ENCODE measurements at regions not wholly inside any gene's neighbourhood (a gene's known extent, or its start where the extent isn't known, plus 50 kb on each side); places are given as distances from the start of the nearest gene placed in this dataset.

DNA sequence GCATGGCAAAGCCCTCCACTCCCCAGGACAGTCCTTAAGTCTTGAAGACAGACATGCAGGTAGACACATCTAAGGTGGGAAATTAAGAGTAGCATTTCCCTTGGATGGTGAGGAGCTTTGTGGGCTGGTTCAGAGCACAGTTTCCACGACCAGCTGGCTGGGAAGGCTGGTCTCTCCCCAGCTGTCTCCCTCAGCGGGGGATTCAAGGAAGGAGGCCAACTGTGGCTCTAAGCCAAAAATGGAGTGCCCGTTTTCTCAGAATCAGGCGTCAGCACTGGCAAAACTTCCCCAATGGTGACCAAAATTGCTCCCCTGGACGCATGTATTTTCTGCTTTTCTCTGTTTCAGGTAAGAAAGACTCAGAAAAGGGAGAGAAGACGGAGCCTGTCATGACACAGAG, 230.6 kb upstream of the FZD8 start:
- FAIRE-seq = no peak
- Histone ChIP-seq H3K79me2 (ENCODE audit: control insufficient read depth, insufficient read depth, low read length) (no peaks in the 10 kb centered on the region), H3K9me3 (replicated peaks; ENCODE audit: control insufficient read depth, insufficient read depth, low read length) (no peaks in the 10 kb centered on the region; the same call in 2 of the 3 replicates), H3K27ac (ENCODE audit: control insufficient read depth, insufficient read depth) (no peak overlapping the region), H3K4me3 (no peak overlapping the region), H3K4me2 (ENCODE audit: control insufficient read depth, insufficient read depth) (no peak overlapping the region), H3K36me3 (ENCODE audit: control insufficient read depth in 2 of 2, insufficient read depth in 2 of 2, low read length in 1 of 2) (no peaks in the 10 kb centered on the region), H3K9ac (ENCODE audit: control insufficient read depth, insufficient read depth, low read length) (no peak overlapping the region), H4K20me1 (ENCODE audit: control insufficient read depth, insufficient read depth) (no peaks in the 10 kb centered on the region), H2AFZ (ENCODE audit: control insufficient read depth, low read depth, low read length) (no peak overlapping the region), H3K4me1 (ENCODE audit: control insufficient read depth, insufficient read depth, low read length) (no peaks in the 10 kb centered on the region), H3K27me3 (replicated peaks in 1 of 2; ENCODE audit: control insufficient read depth in 2 of 2, insufficient read depth in 2 of 2, low read length in 1 of 2) (no peaks in the 10 kb centered on the region)
- ChIA-PET SMC1A (ENCODE audit: uncharacterized antibody, unreplicated experiment) (no interaction called here), CTCF (no interaction called here), POLR2A (no interaction called here), RAD21 (ENCODE audit: unreplicated experiment) (no interaction called here)
- DNase-seq (ENCODE audit: low read depth, low spot score) = no peak
- BruUV-seq (replicated peaks) = no TSS peak
- intact Hi-C loops (cut with micrococcal nuclease; ENCODE audit: unreplicated experiment) = no loop called here
- in situ Hi-C loops (cut with MboI) = no loop called here
- no peak for TF ChIP-seq IRF4 (IDR thresholded peaks at IDR 0.05; ENCODE audit: low read depth, low read length)
- ATAC-seq = no peak
- WGBS (ENCODE audit: insufficient coverage, insufficient replicate concordance, low lambda C conversion rate, missing lambda C conversion rate) = 7% methylated on average over 5 of the region's 6 CpGs

GRCh38 chr10:35870665-35871310, 228.7 kb upstream of the FZD8 start:
- no peak overlapping the region for H2AFZ ChIP-seq (ENCODE audit: control insufficient read depth, low read depth, low read length)
- no peaks in the 10 kb centered on the region for H3K79me2 ChIP-seq (ENCODE audit: control insufficient read depth, insufficient read depth, low read length)
- WGBS (ENCODE audit: insufficient coverage, insufficient replicate concordance, low lambda C conversion rate, missing lambda C conversion rate) = 12% methylated on average over 5 of the region's 5 CpGs
- FAIRE-seq (no peak), DNase-seq (ENCODE audit: low read depth, low spot score) (no peak), ATAC-seq (no peak)
- no peaks in the 10 kb centered on the region for H3K27me3 ChIP-seq (replicated peaks in 1 of 2; ENCODE audit: control insufficient read depth in 2 of 2, insufficient read depth in 2 of 2, low read length in 1 of 2)
- no peaks in the 10 kb centered on the region for H4K20me1 ChIP-seq (ENCODE audit: control insufficient read depth, insufficient read depth)
- SMC1A ChIA-PET (ENCODE audit: uncharacterized antibody, unreplicated experiment) = interaction anchor here (0.8 to 1.5 kb wide), 2 partner anchors 11 to 33 kb away, joined by 3 to 4 read pairs; no protein-coding TSS in a partner anchor
- TF ChIP-seq HDAC2 (IDR thresholded peaks at IDR 0.05) = no peak
- no peak for TF ChIP-seq MEF2B (IDR thresholded peaks at IDR 0.05; ENCODE audit: partially characterized antibody, poor library complexity, severe bottlenecking)
- no peak for TF ChIP-seq ZNF622 (IDR thresholded peaks at IDR 0.05)
- TF ChIP-seq, protein P1, sequence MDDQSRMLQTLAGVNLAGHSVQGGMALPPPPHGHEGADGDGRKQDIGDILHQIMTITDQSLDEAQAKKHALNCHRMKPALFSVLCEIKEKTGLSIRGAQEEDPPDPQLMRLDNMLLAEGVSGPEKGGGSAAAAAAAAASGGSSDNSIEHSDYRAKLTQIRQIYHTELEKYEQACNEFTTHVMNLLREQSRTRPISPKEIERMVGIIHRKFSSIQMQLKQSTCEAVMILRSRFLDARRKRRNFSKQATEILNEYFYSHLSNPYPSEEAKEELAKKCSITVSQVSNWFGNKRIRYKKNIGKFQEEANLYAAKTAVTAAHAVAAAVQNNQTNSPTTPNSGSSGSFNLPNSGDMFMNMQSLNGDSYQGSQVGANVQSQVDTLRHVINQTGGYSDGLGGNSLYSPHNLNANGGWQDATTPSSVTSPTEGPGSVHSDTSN (IDR thresholded peaks at IDR 0.05; ENCODE audit: insufficient replicate concordance, low read depth, low read length) = no peak
- TF ChIP-seq SKIL (IDR thresholded peaks at IDR 0.05; ENCODE audit: low read depth, poor library complexity, severe bottlenecking) = no peak
- TF ChIP-seq SIN3A (IDR thresholded peaks at IDR 0.05; ENCODE audit: low read depth, low read length) = no peak
- no peak for TF ChIP-seq FOS (IDR thresholded peaks at IDR 0.05; ENCODE audit: borderline replicate concordance, extremely low read depth, insufficient read length)
- TF ChIP-seq SMC3 (IDR thresholded peaks at IDR 0.05; ENCODE audit: borderline replicate concordance, low read length) = no peak
- no peak for TF ChIP-seq GABPA (IDR thresholded peaks at IDR 0.05; ENCODE audit: low read depth)
- TF ChIP-seq, protein P2, sequence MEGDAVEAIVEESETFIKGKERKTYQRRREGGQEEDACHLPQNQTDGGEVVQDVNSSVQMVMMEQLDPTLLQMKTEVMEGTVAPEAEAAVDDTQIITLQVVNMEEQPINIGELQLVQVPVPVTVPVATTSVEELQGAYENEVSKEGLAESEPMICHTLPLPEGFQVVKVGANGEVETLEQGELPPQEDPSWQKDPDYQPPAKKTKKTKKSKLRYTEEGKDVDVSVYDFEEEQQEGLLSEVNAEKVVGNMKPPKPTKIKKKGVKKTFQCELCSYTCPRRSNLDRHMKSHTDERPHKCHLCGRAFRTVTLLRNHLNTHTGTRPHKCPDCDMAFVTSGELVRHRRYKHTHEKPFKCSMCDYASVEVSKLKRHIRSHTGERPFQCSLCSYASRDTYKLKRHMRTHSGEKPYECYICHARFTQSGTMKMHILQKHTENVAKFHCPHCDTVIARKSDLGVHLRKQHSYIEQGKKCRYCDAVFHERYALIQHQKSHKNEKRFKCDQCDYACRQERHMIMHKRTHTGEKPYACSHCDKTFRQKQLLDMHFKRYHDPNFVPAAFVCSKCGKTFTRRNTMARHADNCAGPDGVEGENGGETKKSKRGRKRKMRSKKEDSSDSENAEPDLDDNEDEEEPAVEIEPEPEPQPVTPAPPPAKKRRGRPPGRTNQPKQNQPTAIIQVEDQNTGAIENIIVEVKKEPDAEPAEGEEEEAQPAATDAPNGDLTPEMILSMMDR (IDR thresholded peaks at IDR 0.05 in 2 of 3, conservative IDR thresholded peaks at IDR 0.05 in 1 of 3; ENCODE audit: control insufficient read depth in 2 of 3, extremely low read depth in 1 of 3, insufficient read depth in 1 of 3, low read depth in 3 of 3, low read length in 3 of 3) = no peak
- BruUV-seq (replicated peaks) = no TSS peak
- no peaks in the 10 kb centered on the region for H3K36me3 ChIP-seq (ENCODE audit: control insufficient read depth in 2 of 2, insufficient read depth in 2 of 2, low read length in 1 of 2)
- H3K4me1 ChIP-seq (ENCODE audit: control insufficient read depth, insufficient read depth, low read length) = no peaks in the 10 kb centered on the region
- no peak overlapping the region for H3K27ac ChIP-seq (ENCODE audit: control insufficient read depth, insufficient read depth)
- CTCF ChIA-PET = no interaction called here
- intact Hi-C loops (cut with micrococcal nuclease; ENCODE audit: unreplicated experiment) (no loop called here), in situ Hi-C loops (cut with MboI) (no loop called here)
- RAD21 ChIA-PET (ENCODE audit: unreplicated experiment) = interaction anchor here (0.8 kb wide), 1 partner anchor 44 kb away, joined by 3 read pairs; no protein-coding TSS in a partner anchor
- no peaks in the 10 kb centered on the region; the same call in 2 of the 3 replicates for H3K9me3 ChIP-seq (replicated peaks; ENCODE audit: control insufficient read depth, insufficient read depth, low read length)
- H3K4me3 ChIP-seq = no peak overlapping the region
- H3K4me2 ChIP-seq (ENCODE audit: control insufficient read depth, insufficient read depth) = no peak overlapping the region
- H3K9ac ChIP-seq (ENCODE audit: control insufficient read depth, insufficient read depth, low read length) = no peak overlapping the region
- POLR2A ChIA-PET = no interaction called here
